Testis (tissue), 2 donors: ENCODE measurements at regions not wholly inside any gene's neighbourhood (a gene's known extent, or its start where the extent isn't known, plus 50 kb on each side); places are given as distances from the start of the nearest gene placed in this dataset.

Experiments used
- POLR2A ChIP-seq: fragments of 450-650 bp; IDR thresholded peaks from one replicate; pipeline ENCODE4 v1.6.1; 2017; ENCODE audit warnings: antibody characterized with exemption, mild to moderate bottlenecking, moderate library complexity
- TF ChIP-seq, protein P1 (sequence below), 3 experiments: fragments of 450-650 bp in 2 of 3; fragments of 200-600 bp in 1 of 3; sonication (generic) in 1 of 3; IDR thresholded peaks; one replicate each; pipeline ENCODE4 v1.5.1; 2016 to 2019; ENCODE audit warnings: antibody characterized with exemption in 3 of 3, mild to moderate bottlenecking in 2 of 3, moderate library complexity in 1 of 3

DNA sequence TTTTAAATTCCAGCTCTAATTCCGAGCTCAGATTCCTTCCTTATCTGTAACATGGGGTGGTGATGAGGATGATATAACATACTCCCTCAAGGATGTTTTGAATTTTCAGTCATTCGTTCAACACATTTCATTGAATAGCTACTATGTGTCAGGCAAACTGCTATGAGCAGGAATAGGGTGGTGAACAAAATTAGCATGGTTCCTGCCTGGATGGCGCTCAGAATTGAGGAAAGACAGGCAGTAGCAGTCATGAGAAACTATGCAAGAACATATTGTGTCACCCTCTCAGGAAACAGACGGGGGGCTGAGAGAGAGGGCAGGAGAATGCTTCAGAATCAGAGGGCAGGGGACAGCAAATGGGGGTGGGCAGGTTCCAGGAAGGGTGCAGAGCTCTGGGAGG is 265.2 kb downstream of the NSG2 start:
- TF ChIP-seq, protein P1, sequence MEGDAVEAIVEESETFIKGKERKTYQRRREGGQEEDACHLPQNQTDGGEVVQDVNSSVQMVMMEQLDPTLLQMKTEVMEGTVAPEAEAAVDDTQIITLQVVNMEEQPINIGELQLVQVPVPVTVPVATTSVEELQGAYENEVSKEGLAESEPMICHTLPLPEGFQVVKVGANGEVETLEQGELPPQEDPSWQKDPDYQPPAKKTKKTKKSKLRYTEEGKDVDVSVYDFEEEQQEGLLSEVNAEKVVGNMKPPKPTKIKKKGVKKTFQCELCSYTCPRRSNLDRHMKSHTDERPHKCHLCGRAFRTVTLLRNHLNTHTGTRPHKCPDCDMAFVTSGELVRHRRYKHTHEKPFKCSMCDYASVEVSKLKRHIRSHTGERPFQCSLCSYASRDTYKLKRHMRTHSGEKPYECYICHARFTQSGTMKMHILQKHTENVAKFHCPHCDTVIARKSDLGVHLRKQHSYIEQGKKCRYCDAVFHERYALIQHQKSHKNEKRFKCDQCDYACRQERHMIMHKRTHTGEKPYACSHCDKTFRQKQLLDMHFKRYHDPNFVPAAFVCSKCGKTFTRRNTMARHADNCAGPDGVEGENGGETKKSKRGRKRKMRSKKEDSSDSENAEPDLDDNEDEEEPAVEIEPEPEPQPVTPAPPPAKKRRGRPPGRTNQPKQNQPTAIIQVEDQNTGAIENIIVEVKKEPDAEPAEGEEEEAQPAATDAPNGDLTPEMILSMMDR (IDR thresholded peaks at IDR 0.05) = no peak
- TF ChIP-seq POLR2A = no peak
